Parathyroid adenoma (tissue), 2 donors: ENCODE measurements at regions not wholly inside any gene's neighbourhood (a gene's known extent, or its start where the extent isn't known, plus 50 kb on each side); places are given as distances from the start of the nearest gene placed in this dataset.

Experiments
- H2AFZ ChIP-seq: fragments of 300-600 bp; sonication (generic); one replicate; pipeline ENCODE4 v1.7.0; 2017; ENCODE audit warnings: antibody characterized with exemption, mild to moderate bottlenecking
- H3K27ac ChIP-seq: fragments of 300-600 bp; sonication (generic); one replicate; pipeline ENCODE4 v1.7.0; 2017
- H3K27me3 ChIP-seq: fragments of 300-600 bp; sonication (generic); one replicate; pipeline ENCODE4 v1.7.0; 2017; ENCODE audit warnings: low read length; ENCODE audit not compliant: control insufficient read depth, insufficient read depth
- H3K36me3 ChIP-seq: fragments of 300-600 bp; sonication (generic); one replicate; pipeline ENCODE4 v1.7.0; 2017; ENCODE audit warnings: low read length; ENCODE audit not compliant: control insufficient read depth, insufficient read depth
- H3K4me1 ChIP-seq: fragments of 300-600 bp; sonication (generic); one replicate; pipeline ENCODE4 v1.7.0; 2017; ENCODE audit warnings: control low read depth
- H3K4me2 ChIP-seq: fragments of 300-600 bp; sonication (generic); one replicate; pipeline ENCODE4 v1.7.0; 2017; ENCODE audit warnings: low read length
- H3K4me3 ChIP-seq: fragments of 300-600 bp; sonication (generic); one replicate; pipeline ENCODE4 v1.7.0; 2017; ENCODE audit warnings: low read depth, low read length
- H3K79me2 ChIP-seq: fragments of 300-600 bp; sonication (generic); one replicate; pipeline ENCODE4 v1.7.0; 2017; ENCODE audit warnings: control low read depth
- H3K9ac ChIP-seq: fragments of 300-600 bp; sonication (generic); one replicate; pipeline ENCODE4 v1.7.0; 2017; ENCODE audit warnings: mild to moderate bottlenecking
- H3K9me3 ChIP-seq: fragments of 300-600 bp; sonication (generic); one replicate; pipeline ENCODE4 v1.7.0; 2017; ENCODE audit warnings: low read length; ENCODE audit not compliant: control insufficient read depth
- TF ChIP-seq, protein P1 (sequence below): fragments of 300-600 bp; sonication (generic); IDR thresholded peaks from one replicate; pipeline ENCODE4 v1.7.0; 2017; ENCODE audit warnings: antibody characterized with exemption, mild to moderate bottlenecking
- donor health status: primary hyperparathyroidism.

DNA sequence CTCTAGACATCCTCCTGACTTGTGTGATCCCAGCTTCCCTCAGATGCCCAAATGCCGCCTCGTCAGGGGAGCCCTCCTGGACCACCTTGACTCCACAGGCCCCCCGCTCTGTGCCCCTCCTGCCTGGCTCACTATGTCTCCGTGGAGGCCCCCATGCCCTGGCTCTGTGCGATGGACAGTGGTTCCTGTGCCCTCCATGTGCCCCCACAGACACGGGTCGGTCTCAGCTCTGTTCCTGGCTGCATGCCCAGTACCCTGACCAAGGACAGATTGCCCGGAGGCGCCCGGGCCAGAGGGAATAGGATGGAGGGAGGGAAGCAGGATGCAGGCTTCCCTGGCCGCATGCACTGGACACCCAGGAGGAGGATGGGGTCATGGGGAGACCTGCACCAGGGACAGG is 1274.6 kb downstream of the BRD1 start:
- Histone ChIP-seq H3K4me3 (no peak overlapping the region), H2AFZ (no peak overlapping the region), H3K9me3 (no peaks in the 10 kb centered on the region), H3K9ac (no peak overlapping the region), H3K4me1 (no peaks in the 10 kb centered on the region), H3K27ac (no peak overlapping the region), H3K27me3 (no peaks in the 10 kb centered on the region), H3K79me2 (no peaks in the 10 kb centered on the region), H3K36me3 (no peaks in the 10 kb centered on the region), H3K4me2 (no peak overlapping the region)
- TF ChIP-seq, protein P1, sequence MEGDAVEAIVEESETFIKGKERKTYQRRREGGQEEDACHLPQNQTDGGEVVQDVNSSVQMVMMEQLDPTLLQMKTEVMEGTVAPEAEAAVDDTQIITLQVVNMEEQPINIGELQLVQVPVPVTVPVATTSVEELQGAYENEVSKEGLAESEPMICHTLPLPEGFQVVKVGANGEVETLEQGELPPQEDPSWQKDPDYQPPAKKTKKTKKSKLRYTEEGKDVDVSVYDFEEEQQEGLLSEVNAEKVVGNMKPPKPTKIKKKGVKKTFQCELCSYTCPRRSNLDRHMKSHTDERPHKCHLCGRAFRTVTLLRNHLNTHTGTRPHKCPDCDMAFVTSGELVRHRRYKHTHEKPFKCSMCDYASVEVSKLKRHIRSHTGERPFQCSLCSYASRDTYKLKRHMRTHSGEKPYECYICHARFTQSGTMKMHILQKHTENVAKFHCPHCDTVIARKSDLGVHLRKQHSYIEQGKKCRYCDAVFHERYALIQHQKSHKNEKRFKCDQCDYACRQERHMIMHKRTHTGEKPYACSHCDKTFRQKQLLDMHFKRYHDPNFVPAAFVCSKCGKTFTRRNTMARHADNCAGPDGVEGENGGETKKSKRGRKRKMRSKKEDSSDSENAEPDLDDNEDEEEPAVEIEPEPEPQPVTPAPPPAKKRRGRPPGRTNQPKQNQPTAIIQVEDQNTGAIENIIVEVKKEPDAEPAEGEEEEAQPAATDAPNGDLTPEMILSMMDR, result no peak

DNA sequence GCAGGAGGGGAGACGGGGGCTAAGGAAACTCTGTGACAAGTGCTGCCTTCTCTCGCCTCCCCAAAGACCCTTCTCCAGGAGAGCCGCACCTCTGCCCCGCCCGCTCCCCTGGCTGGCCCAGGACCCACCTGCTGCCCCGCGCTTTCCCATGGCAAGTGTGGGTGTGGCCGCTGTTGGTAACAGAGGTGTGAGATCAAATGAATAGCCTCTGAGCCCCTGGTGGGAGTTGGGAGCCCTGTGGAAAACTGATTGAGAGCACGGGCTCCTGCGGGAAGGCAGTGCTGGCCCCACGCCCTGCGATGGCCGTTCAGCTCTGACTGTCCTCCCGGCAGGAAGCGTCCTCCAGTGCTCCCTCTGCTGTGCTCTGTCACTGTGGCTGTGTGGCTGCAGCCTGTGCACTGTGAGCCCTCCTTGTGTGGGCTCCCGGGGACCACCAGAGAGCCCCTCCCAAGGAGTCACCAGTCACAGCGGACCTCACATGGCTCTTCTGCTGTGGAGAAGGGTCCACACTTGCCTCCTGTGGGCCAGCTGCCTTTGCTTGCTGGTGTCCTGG is 1275.9 kb downstream of the BRD1 start:
- no peak overlapping the region for H3K4me2 ChIP-seq
- no peaks in the 10 kb centered on the region for H3K36me3 ChIP-seq
- no peaks in the 10 kb centered on the region for H3K9me3 ChIP-seq
- H3K4me1 ChIP-seq, result no peaks in the 10 kb centered on the region
- no peak overlapping the region for H3K27ac ChIP-seq
- no peaks in the 10 kb centered on the region for H3K27me3 ChIP-seq
- no peak overlapping the region for H2AFZ ChIP-seq
- no peak overlapping the region for H3K4me3 ChIP-seq
- H3K9ac ChIP-seq, result no peak overlapping the region
- TF ChIP-seq, protein P1, result no peak
- no peaks in the 10 kb centered on the region for H3K79me2 ChIP-seq

DNA sequence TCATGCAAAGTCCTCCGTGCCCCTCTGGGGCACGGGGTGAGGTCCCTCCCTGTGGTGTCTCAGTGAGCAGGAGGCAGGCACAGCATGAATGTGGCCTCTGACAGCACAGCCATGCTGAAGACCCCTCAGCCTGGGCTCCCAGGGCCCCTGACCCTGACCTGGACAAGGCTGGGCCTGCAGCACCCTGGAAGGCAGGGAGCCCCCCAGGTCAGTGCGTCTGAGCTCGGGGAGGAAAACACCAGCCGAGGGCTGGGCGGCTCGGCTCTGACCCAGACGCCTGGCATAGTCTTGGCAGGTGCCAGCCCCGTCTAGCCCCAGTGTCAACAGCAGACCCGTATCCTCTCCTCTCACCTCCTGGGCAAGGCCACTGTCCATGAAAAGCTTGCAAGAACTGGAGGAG is 1276.6 kb downstream of the BRD1 start:
- no peak overlapping the region for H2AFZ ChIP-seq
- H3K9ac ChIP-seq, result no peak overlapping the region
- no peaks in the 10 kb centered on the region for H3K4me1 ChIP-seq
- TF ChIP-seq, protein P1, result no peak
- H3K4me3 ChIP-seq, result no peak overlapping the region
- no peaks in the 10 kb centered on the region for H3K9me3 ChIP-seq
- no peak overlapping the region for H3K4me2 ChIP-seq
- H3K79me2 ChIP-seq, result no peaks in the 10 kb centered on the region
- H3K27ac ChIP-seq, result no peak overlapping the region
- H3K27me3 ChIP-seq, result no peaks in the 10 kb centered on the region
- H3K36me3 ChIP-seq, result no peaks in the 10 kb centered on the region

DNA sequence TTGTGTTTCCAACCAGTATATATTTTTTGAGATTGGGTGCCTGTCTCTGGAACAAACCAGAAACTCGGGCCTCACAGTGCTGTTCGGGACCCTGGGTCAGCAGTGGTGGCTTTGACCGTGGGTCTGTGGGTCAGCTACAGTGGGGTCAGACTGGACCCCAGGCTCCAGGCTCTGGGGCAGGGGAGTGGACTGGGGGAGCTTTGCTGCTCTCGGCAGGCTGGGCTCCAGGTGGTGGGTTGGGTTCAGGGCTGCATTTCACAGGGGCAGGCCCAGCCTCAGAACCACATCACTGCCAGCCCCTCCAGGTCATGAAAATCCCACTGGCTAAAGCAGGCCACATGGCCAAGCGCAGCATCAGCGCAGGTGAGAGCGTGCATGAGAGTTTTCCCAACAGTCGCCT is 1279.3 kb downstream of the BRD1 start:
- H3K79me2 ChIP-seq, result no peaks in the 10 kb centered on the region
- H3K9ac ChIP-seq, result no peak overlapping the region

DNA sequence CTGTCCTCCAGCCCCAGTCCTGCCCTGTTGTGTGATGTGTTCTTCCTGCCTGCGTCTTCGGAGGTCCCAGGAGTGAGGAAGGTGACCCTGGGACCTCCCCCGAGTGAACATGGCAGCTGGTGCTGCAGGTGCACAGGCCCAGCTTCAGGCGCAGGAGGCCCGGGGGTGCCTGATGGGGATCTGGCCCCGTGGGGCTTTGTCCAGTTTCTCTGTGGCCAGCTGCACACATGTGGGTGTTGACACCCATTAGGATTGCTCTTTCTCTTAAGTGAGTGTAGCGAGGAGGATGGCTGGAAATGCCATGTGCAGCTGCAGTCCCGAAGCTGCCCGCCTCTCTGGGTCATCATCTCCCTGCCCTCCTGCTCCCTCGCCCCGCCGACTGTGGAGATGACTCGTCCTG is 1279.7 kb downstream of the BRD1 start:
- Histone ChIP-seq H3K4me2 (no peak overlapping the region), H3K27ac (no peak overlapping the region)
- TF ChIP-seq, protein P1, result no peak

More for the DNA sequence above, 1279.3 kb downstream of the BRD1 start:
- Histone ChIP-seq H3K27ac (no peak overlapping the region), H2AFZ (no peak overlapping the region), H3K27me3 (no peaks in the 10 kb centered on the region), H3K9me3 (no peaks in the 10 kb centered on the region), H3K4me2 (no peak overlapping the region), H3K4me3 (no peak overlapping the region), H3K4me1 (no peaks in the 10 kb centered on the region), H3K36me3 (no peaks in the 10 kb centered on the region)
- TF ChIP-seq, protein P1, result no peak

More for the DNA sequence above, 1279.7 kb downstream of the BRD1 start:
- Histone ChIP-seq H3K4me3 (no peak overlapping the region), H3K79me2 (no peaks in the 10 kb centered on the region), H3K36me3 (no peaks in the 10 kb centered on the region), H3K9me3 (no peaks in the 10 kb centered on the region), H3K4me1 (no peaks in the 10 kb centered on the region), H2AFZ (no peak overlapping the region), H3K9ac (no peak overlapping the region), H3K27me3 (no peaks in the 10 kb centered on the region)
